ENCODE measurements at regions not wholly inside any gene's neighbourhood (a gene's known extent, or its start where the extent isn't known, plus 50 kb on each side); places are given as distances from the start of the nearest gene placed in this dataset.
A peak's percentile ranks its signal among the peaks of the same experiment; 100 is the strongest.

DNA sequence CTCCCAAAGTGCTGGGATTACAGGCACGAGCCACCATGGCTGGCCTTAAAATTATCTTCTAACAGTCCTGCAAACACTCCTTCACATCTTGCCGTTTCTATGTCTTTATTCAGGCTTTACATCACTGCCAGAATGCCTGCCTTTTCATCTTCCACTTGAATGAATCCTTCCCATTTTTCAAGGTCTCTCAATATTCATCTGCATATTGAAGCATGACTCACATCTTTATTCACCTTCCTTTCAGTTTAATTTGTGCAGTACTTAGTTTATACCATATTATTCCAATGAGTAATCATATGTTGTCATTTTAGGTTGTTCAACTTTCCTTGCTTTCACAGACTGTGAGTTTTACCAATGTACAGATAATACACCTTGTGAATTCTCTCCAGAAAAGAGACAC is 510.1 kb upstream of the PIK3C3 start:
- Histone ChIP-seq H3K4me3 (ENCODE audit: insufficient read depth, low read depth, low read length) (no peak overlapping the region), H3K27me3 (ENCODE audit: insufficient read depth, low read length) (no peaks in the 10 kb centered on the region), H3K4me1 (ENCODE audit: insufficient read depth, low read length) (no peaks in the 10 kb centered on the region), H2AFZ (ENCODE audit: low read depth, low read length) (no peak overlapping the region), H3K36me3 (ENCODE audit: insufficient read depth, low read length) (no peaks in the 10 kb centered on the region), H3K79me2 (ENCODE audit: insufficient read depth, low read length) (no peaks in the 10 kb centered on the region), H3K27ac (ENCODE audit: low read depth, low read length) (no peak overlapping the region), H3K9me3 (ENCODE audit: insufficient read depth, low read depth, low read length) (no peaks in the 10 kb centered on the region), H3K9ac (ENCODE audit: low read length) (no peak overlapping the region), H3K4me2 (ENCODE audit: low read length) (no peak overlapping the region), H4K20me1 (ENCODE audit: insufficient read depth, low read length) (no peaks in the 10 kb centered on the region)
- TF ChIP-seq, protein P1, sequence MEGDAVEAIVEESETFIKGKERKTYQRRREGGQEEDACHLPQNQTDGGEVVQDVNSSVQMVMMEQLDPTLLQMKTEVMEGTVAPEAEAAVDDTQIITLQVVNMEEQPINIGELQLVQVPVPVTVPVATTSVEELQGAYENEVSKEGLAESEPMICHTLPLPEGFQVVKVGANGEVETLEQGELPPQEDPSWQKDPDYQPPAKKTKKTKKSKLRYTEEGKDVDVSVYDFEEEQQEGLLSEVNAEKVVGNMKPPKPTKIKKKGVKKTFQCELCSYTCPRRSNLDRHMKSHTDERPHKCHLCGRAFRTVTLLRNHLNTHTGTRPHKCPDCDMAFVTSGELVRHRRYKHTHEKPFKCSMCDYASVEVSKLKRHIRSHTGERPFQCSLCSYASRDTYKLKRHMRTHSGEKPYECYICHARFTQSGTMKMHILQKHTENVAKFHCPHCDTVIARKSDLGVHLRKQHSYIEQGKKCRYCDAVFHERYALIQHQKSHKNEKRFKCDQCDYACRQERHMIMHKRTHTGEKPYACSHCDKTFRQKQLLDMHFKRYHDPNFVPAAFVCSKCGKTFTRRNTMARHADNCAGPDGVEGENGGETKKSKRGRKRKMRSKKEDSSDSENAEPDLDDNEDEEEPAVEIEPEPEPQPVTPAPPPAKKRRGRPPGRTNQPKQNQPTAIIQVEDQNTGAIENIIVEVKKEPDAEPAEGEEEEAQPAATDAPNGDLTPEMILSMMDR (IDR thresholded peaks at IDR 0.05; ENCODE audit: insufficient read depth, low read depth, low read length), result no peak
- TF ChIP-seq EZH2 (IDR thresholded peaks at IDR 0.05; ENCODE audit: insufficient read depth, low read length), result no peak
- H3K27me3 Mint-ChIP-seq (ENCODE audit: low read depth, unreplicated experiment), result no peaks in the 10 kb centered on the region
- peak; percentile 18 for DNase-seq (ENCODE audit: low read depth)
- no peak overlapping the region for H3K27ac Mint-ChIP-seq (ENCODE audit: unreplicated experiment)
- FAIRE-seq, result no peak
- peaks cover 2% of the 10 kb centered on the region for H3K9me3 Mint-ChIP-seq (ENCODE audit: unreplicated experiment)
- H3K4me3 Mint-ChIP-seq (ENCODE audit: unreplicated experiment), result no peak overlapping the region
- no peaks in the 10 kb centered on the region for H3K36me3 Mint-ChIP-seq (ENCODE audit: low read depth, unreplicated experiment)
- H3K4me1 Mint-ChIP-seq (ENCODE audit: low read depth, unreplicated experiment), result peaks cover 8% of the 10 kb centered on the region

DNA sequence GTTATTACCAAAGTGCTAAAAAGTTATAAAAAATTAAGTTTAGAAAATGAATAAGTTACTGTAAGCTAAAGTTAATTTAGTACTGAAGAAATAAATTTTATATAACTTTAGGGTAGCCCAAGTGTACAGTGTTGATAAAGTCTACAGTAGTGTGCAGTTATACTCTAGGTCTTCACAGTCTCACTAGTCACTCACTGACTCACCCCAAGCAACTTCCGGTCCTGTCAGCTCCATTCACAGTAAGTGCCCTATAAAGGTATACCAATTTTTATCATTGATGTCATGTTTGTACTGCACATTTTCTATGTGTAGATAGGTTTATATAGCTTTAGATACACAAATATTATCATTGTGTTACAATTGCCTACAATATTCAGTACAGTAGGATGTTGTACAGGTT is 518.3 kb upstream of the PIK3C3 start:
- Mint-ChIP-seq H3K36me3 (ENCODE audit: low read depth, unreplicated experiment) (no peaks in the 10 kb centered on the region), H3K4me1 (ENCODE audit: low read depth, unreplicated experiment) (no peaks in the 10 kb centered on the region), H3K27ac (ENCODE audit: unreplicated experiment) (no peak overlapping the region), H3K4me3 (ENCODE audit: unreplicated experiment) (no peak overlapping the region), H3K27me3 (ENCODE audit: low read depth, unreplicated experiment) (no peaks in the 10 kb centered on the region), H3K9me3 (ENCODE audit: unreplicated experiment) (peaks cover 6% of the 10 kb centered on the region)
- TF ChIP-seq, protein P1 (IDR thresholded peaks at IDR 0.05; ENCODE audit: insufficient read depth, low read depth, low read length), result no peak
- no peak for TF ChIP-seq EZH2 (IDR thresholded peaks at IDR 0.05; ENCODE audit: insufficient read depth, low read length)
- Histone ChIP-seq H3K4me2 (ENCODE audit: low read length) (no peak overlapping the region), H3K4me1 (ENCODE audit: insufficient read depth, low read length) (no peaks in the 10 kb centered on the region), H3K27me3 (ENCODE audit: insufficient read depth, low read length) (no peaks in the 10 kb centered on the region), H3K4me3 (ENCODE audit: insufficient read depth, low read depth, low read length) (no peak overlapping the region), H4K20me1 (ENCODE audit: insufficient read depth, low read length) (no peaks in the 10 kb centered on the region), H3K27ac (ENCODE audit: low read depth, low read length) (no peak overlapping the region), H3K36me3 (ENCODE audit: insufficient read depth, low read length) (no peaks in the 10 kb centered on the region), H3K9me3 (ENCODE audit: insufficient read depth, low read depth, low read length) (no peaks in the 10 kb centered on the region), H3K79me2 (ENCODE audit: insufficient read depth, low read length) (no peaks in the 10 kb centered on the region), H2AFZ (ENCODE audit: low read depth, low read length) (no peak overlapping the region), H3K9ac (ENCODE audit: low read length) (no peak overlapping the region)
- no peak for FAIRE-seq
- no peak for DNase-seq (ENCODE audit: low read depth)

DNA sequence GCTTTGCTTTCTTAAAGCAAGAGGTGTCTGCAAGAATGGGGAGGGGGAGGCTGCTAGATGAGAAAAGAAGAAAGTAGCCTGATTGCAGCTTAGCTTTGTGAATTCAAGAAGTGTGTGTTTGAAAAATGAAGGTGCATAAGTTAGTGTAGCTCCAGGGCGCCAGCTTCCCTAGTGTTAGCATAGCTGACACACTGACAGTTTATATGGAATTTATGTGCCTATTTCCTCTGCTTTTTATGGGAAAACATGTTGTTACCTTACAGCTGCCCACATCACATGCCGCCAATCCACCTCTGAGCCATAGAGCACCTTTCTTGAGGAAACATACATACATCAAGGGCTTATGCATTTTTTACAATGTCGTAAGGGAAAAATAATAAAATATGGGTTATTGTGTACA is 536.4 kb upstream of the PIK3C3 start:
- Histone ChIP-seq H2AFZ (ENCODE audit: low read depth, low read length) (no peak overlapping the region), H3K4me3 (ENCODE audit: insufficient read depth, low read depth, low read length) (no peak overlapping the region), H3K9ac (ENCODE audit: low read length) (no peak overlapping the region), H3K27me3 (ENCODE audit: insufficient read depth, low read length) (no peaks in the 10 kb centered on the region), H3K4me1 (ENCODE audit: insufficient read depth, low read length) (no peaks in the 10 kb centered on the region), H3K9me3 (ENCODE audit: insufficient read depth, low read depth, low read length) (no peaks in the 10 kb centered on the region), H3K36me3 (ENCODE audit: insufficient read depth, low read length) (no peaks in the 10 kb centered on the region), H4K20me1 (ENCODE audit: insufficient read depth, low read length) (no peaks in the 10 kb centered on the region), H3K4me2 (ENCODE audit: low read length) (no peak overlapping the region), H3K27ac (ENCODE audit: low read depth, low read length) (no peak overlapping the region), H3K79me2 (ENCODE audit: insufficient read depth, low read length) (no peaks in the 10 kb centered on the region)
- Mint-ChIP-seq H3K4me3 (ENCODE audit: unreplicated experiment) (no peak overlapping the region), H3K27ac (ENCODE audit: unreplicated experiment) (no peak overlapping the region), H3K4me1 (ENCODE audit: low read depth, unreplicated experiment) (no peaks in the 10 kb centered on the region), H3K36me3 (ENCODE audit: low read depth, unreplicated experiment) (no peaks in the 10 kb centered on the region), H3K9me3 (ENCODE audit: unreplicated experiment) (peaks cover 2% of the 10 kb centered on the region), H3K27me3 (ENCODE audit: low read depth, unreplicated experiment) (no peaks in the 10 kb centered on the region)
- TF ChIP-seq, protein P1 (IDR thresholded peaks at IDR 0.05; ENCODE audit: insufficient read depth, low read depth, low read length), result no peak
- TF ChIP-seq EZH2 (IDR thresholded peaks at IDR 0.05; ENCODE audit: insufficient read depth, low read length), result no peak
- FAIRE-seq (no peak), DNase-seq (ENCODE audit: low read depth) (no peak)
